ENCODE measurements at regions not wholly inside any gene's neighbourhood (a gene's known extent, or its start where the extent isn't known, plus 50 kb on each side); places are given as distances from the start of the nearest gene placed in this dataset.

GRCh38 chr10:84789026-84789425 lies 460.6 kb downstream of the CCSER2 start:
- no peak overlapping the region for H3K4me3 Mint-ChIP-seq (ENCODE audit: unreplicated experiment)
- H3K36me3 ChIP-seq (ENCODE audit: control insufficient read depth, insufficient read depth, low read length), result no peaks in the 10 kb centered on the region
- DNase-seq, result no peak
- peaks cover 15% of the 10 kb centered on the region for H3K4me1 ChIP-seq
- H3K4me3 ChIP-seq (ENCODE audit: low read depth, low read length), result no peak overlapping the region
- ChIA-PET POLR2A (interaction anchor here (0.5 kb wide), 1 partner anchor 22 kb away, joined by 3 read pairs; no protein-coding TSS in a partner anchor), CTCF (no interaction called here)
- H3K9me3 ChIP-seq, result no peaks in the 10 kb centered on the region
- BruUV-seq (replicated peaks), result no TSS peak
- intact Hi-C loops (cut with micrococcal nuclease; ENCODE audit: unreplicated experiment), result no loop called here
- no peaks in the 10 kb centered on the region for H3K9me3 Mint-ChIP-seq (ENCODE audit: unreplicated experiment)
- no peak for TF ChIP-seq CTCF (IDR thresholded peaks at IDR 0.05; ENCODE audit: insufficient read depth in 1 of 2, low read depth in 1 of 2, low read length in 1 of 2, severe bottlenecking in 1 of 2, unreplicated experiment in 1 of 2)
- H3K27ac Mint-ChIP-seq (ENCODE audit: unreplicated experiment), result no peak overlapping the region
- H3K4me1 Mint-ChIP-seq (ENCODE audit: low read depth, unreplicated experiment), result peaks cover 15% of the 10 kb centered on the region
- no peaks in the 10 kb centered on the region for H3K27me3 Mint-ChIP-seq (ENCODE audit: insufficient read depth, unreplicated experiment)
- H3K27me3 ChIP-seq (replicated peaks; ENCODE audit: control insufficient read depth, insufficient read depth, low read length), result no peaks in the 10 kb centered on the region; the same call in 1 of the 2 replicates
- H3K36me3 Mint-ChIP-seq (ENCODE audit: insufficient read depth, unreplicated experiment), result no peaks in the 10 kb centered on the region

DNA sequence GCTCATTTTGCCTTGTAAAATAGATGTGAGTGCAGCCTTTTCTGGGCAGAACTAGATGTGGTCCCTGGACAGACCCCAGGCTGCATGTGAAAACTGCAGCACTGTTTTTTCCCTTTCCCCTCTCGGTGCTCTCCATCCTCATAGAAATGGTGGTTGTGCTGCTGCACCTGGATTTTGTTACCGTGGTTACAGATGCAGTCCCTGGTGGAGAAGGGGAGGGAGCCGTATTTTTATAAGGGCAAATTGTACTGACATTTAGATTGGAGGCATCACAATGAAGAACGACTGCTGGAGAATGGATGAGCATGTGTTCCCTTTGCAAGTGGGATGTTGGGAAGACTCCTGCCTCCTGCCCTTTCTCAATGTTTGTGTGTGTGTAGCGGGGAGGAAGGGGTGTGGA lies 469.9 kb downstream of the CCSER2 start:
- BruUV-seq (replicated peaks), result no TSS peak
- no peaks in the 10 kb centered on the region for H3K36me3 Mint-ChIP-seq (ENCODE audit: insufficient read depth, unreplicated experiment)

GRCh38 chr10:84801156-84801555 lies 472.8 kb downstream of the CCSER2 start:
- Mint-ChIP-seq H3K36me3 (ENCODE audit: insufficient read depth, unreplicated experiment) (no peaks in the 10 kb centered on the region), H3K9me3 (ENCODE audit: unreplicated experiment) (peaks cover 9% of the 10 kb centered on the region), H3K4me3 (ENCODE audit: unreplicated experiment) (no peak overlapping the region), H3K27me3 (ENCODE audit: insufficient read depth, unreplicated experiment) (peaks cover 8% of the 10 kb centered on the region), H3K27ac (ENCODE audit: unreplicated experiment) (no peak overlapping the region), H3K4me1 (ENCODE audit: low read depth, unreplicated experiment) (peaks cover 15% of the 10 kb centered on the region)
- intact Hi-C loops (cut with micrococcal nuclease; ENCODE audit: unreplicated experiment), result no loop called here
- POLR2A ChIA-PET, result no interaction called here
- Histone ChIP-seq H3K27me3 (replicated peaks; ENCODE audit: control insufficient read depth, insufficient read depth, low read length) (no peaks in the 10 kb centered on the region; the same call in 1 of the 2 replicates), H3K4me3 (ENCODE audit: low read depth, low read length) (no peak overlapping the region), H3K36me3 (ENCODE audit: control insufficient read depth, insufficient read depth, low read length) (no peaks in the 10 kb centered on the region), H3K9me3 (no peaks in the 10 kb centered on the region), H3K4me1 (peaks cover 11% of the 10 kb centered on the region)
- DNase-seq, result no peak
- CTCF ChIA-PET, result no interaction called here
- TF ChIP-seq CTCF (IDR thresholded peaks at IDR 0.05; ENCODE audit: insufficient read depth in 1 of 2, low read depth in 1 of 2, low read length in 1 of 2, severe bottlenecking in 1 of 2, unreplicated experiment in 1 of 2), result no peak
- no TSS peak for BruUV-seq (replicated peaks)

More for the DNA sequence above, 469.9 kb downstream of the CCSER2 start:
- Histone ChIP-seq H3K9me3 (no peaks in the 10 kb centered on the region), H3K4me1 (peaks cover 11% of the 10 kb centered on the region), H3K36me3 (ENCODE audit: control insufficient read depth, insufficient read depth, low read length) (no peaks in the 10 kb centered on the region), H3K4me3 (ENCODE audit: low read depth, low read length) (no peak overlapping the region), H3K27me3 (replicated peaks; ENCODE audit: control insufficient read depth, insufficient read depth, low read length) (no peaks in the 10 kb centered on the region; the same call in 1 of the 2 replicates)
- H3K4me1 Mint-ChIP-seq (ENCODE audit: low read depth, unreplicated experiment), result peaks cover 15% of the 10 kb centered on the region
- POLR2A ChIA-PET, result no interaction called here
- no peak for DNase-seq
- CTCF ChIA-PET, result no interaction called here
- peaks cover 5% of the 10 kb centered on the region for H3K27me3 Mint-ChIP-seq (ENCODE audit: insufficient read depth, unreplicated experiment)
- H3K9me3 Mint-ChIP-seq (ENCODE audit: unreplicated experiment), result no peaks in the 10 kb centered on the region
- no peak overlapping the region for H3K27ac Mint-ChIP-seq (ENCODE audit: unreplicated experiment)
- intact Hi-C loops (cut with micrococcal nuclease; ENCODE audit: unreplicated experiment), result no loop called here
- TF ChIP-seq CTCF (IDR thresholded peaks at IDR 0.05; ENCODE audit: insufficient read depth in 1 of 2, low read depth in 1 of 2, low read length in 1 of 2, severe bottlenecking in 1 of 2, unreplicated experiment in 1 of 2), result no peak
- H3K4me3 Mint-ChIP-seq (ENCODE audit: unreplicated experiment), result no peak overlapping the region

Data from Caco-2 (cell line).